ENCODE measurements at regions not wholly inside any gene's neighbourhood (a gene's known extent, or its start where the extent isn't known, plus 50 kb on each side); places are given as distances from the start of the nearest gene placed in this dataset.

DNA sequence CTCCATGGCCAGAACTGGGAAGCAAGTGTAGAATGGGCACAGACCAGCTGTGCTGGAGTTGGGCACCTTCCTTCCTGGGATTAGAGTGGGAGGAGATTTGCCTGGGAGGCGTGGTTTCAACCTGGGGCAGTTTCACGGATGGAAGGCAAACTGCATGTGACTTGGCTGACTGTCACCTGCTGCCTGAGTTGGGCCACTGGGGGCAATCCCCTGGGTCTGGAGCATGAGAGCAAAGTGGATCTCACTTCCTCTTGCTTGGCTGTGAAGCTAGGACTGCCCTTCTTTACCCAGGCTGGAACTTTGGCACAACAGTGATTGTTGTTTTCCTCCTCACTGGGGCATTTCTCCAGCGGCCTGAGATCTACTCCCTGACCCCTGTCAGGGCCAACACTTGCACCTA lies 1247.0 kb upstream of the EPHA6 start:
- TF ChIP-seq ETS1 (conservative IDR thresholded peaks at IDR 0.05; ENCODE audit: control insufficient read depth, low read depth, low read length) (no peak), FOXK2 (conservative IDR thresholded peaks at IDR 0.05 in 1 of 2, IDR thresholded peaks at IDR 0.05 in 1 of 2; ENCODE audit: low read depth in 2 of 2) (no peak), NR2C2 (CRISPR knock-in tag; IDR thresholded peaks at IDR 0.05) (no peak), NR2C2 (tag; IDR thresholded peaks at IDR 0.05) (no peak), MEIS2 (IDR thresholded peaks at IDR 0.05; ENCODE audit: partially characterized antibody) (no peak), RNF219 (CRISPR knock-in tag; IDR thresholded peaks at IDR 0.05) (no peak), ASH1L (IDR thresholded peaks at IDR 0.05; ENCODE audit: borderline replicate concordance, low read depth, partially characterized antibody) (no peak), EP300 (IDR thresholded peaks at IDR 0.05; ENCODE audit: low read length) (no peak), RFX5 (IDR thresholded peaks at IDR 0.05; ENCODE audit: low read depth, low read length) (no peak), SMARCC2 (IDR thresholded peaks at IDR 0.05; ENCODE audit: low read depth) (no peak), TARDBP (IDR thresholded peaks at IDR 0.05) (no peak), HNRNPH1 (optimal IDR thresholded peaks at IDR 0.05; ENCODE audit: low read depth, low read length) (no peak)
- TF ChIP-seq, protein P1, sequence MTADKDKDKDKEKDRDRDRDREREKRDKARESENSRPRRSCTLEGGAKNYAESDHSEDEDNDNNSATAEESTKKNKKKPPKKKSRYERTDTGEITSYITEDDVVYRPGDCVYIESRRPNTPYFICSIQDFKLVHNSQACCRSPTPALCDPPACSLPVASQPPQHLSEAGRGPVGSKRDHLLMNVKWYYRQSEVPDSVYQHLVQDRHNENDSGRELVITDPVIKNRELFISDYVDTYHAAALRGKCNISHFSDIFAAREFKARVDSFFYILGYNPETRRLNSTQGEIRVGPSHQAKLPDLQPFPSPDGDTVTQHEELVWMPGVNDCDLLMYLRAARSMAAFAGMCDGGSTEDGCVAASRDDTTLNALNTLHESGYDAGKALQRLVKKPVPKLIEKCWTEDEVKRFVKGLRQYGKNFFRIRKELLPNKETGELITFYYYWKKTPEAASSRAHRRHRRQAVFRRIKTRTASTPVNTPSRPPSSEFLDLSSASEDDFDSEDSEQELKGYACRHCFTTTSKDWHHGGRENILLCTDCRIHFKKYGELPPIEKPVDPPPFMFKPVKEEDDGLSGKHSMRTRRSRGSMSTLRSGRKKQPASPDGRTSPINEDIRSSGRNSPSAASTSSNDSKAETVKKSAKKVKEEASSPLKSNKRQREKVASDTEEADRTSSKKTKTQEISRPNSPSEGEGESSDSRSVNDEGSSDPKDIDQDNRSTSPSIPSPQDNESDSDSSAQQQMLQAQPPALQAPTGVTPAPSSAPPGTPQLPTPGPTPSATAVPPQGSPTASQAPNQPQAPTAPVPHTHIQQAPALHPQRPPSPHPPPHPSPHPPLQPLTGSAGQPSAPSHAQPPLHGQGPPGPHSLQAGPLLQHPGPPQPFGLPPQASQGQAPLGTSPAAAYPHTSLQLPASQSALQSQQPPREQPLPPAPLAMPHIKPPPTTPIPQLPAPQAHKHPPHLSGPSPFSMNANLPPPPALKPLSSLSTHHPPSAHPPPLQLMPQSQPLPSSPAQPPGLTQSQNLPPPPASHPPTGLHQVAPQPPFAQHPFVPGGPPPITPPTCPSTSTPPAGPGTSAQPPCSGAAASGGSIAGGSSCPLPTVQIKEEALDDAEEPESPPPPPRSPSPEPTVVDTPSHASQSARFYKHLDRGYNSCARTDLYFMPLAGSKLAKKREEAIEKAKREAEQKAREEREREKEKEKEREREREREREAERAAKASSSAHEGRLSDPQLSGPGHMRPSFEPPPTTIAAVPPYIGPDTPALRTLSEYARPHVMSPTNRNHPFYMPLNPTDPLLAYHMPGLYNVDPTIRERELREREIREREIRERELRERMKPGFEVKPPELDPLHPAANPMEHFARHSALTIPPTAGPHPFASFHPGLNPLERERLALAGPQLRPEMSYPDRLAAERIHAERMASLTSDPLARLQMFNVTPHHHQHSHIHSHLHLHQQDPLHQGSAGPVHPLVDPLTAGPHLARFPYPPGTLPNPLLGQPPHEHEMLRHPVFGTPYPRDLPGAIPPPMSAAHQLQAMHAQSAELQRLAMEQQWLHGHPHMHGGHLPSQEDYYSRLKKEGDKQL (CRISPR knock-in tag; IDR thresholded peaks at IDR 0.05; ENCODE audit: borderline replicate concordance), result no peak

Data from K562 (cell line).